ENCODE measurements at regions not wholly inside any gene's neighbourhood (a gene's known extent, or its start where the extent isn't known, plus 50 kb on each side); places are given as distances from the start of the nearest gene placed in this dataset.

- no peak overlapping the region for H3K4me3 ChIP-seq (ENCODE audit: low read depth, low read length)
- TF ChIP-seq POLR2A (IDR thresholded peaks at IDR 0.05; ENCODE audit: extremely low read depth, insufficient read length): no peak
- TF ChIP-seq MYC (IDR thresholded peaks at IDR 0.05; ENCODE audit: low read depth, low read length): no peak
- no peak for TF ChIP-seq CTCF (IDR thresholded peaks at IDR 0.05; ENCODE audit: low read depth, low read length)
- no peak for DNase-seq (ENCODE audit: low read depth)
These were observed 394.5 kb downstream of the RERGL start for GRCh38 chr12:17695495-17695894.

GRCh38 chr12:17691369-17691768 is 398.6 kb downstream of the RERGL start:
- no peak for DNase-seq (ENCODE audit: low read depth)
- TF ChIP-seq MYC (IDR thresholded peaks at IDR 0.05; ENCODE audit: low read depth, low read length) (no peak), MAX (IDR thresholded peaks at IDR 0.05; ENCODE audit: low read depth, low read length) (no peak)
- H3K4me3 ChIP-seq (ENCODE audit: low read depth, low read length): no peak overlapping the region

- no peak overlapping the region for H3K4me3 ChIP-seq (ENCODE audit: low read depth, low read length)
- TF ChIP-seq MAX (IDR thresholded peaks at IDR 0.05; ENCODE audit: low read depth, low read length): no peak
- no peak for TF ChIP-seq MYC (IDR thresholded peaks at IDR 0.05; ENCODE audit: low read depth, low read length)
- TF ChIP-seq CTCF (IDR thresholded peaks at IDR 0.05; ENCODE audit: low read depth, low read length): no peak
- TF ChIP-seq POLR2A (IDR thresholded peaks at IDR 0.05; ENCODE audit: extremely low read depth, insufficient read length): no peak
- no peak for DNase-seq (ENCODE audit: low read depth)
These were observed 409.8 kb downstream of the RERGL start for GRCh38 chr12:17680220-17680619.

GRCh38 chr12:17666641-17667324 is 423.2 kb downstream of the RERGL start:
- H3K4me3 ChIP-seq (ENCODE audit: low read depth, low read length): no peak overlapping the region
- DNase-seq (ENCODE audit: low read depth): no peak
- no peak for TF ChIP-seq POLR2A (IDR thresholded peaks at IDR 0.05; ENCODE audit: extremely low read depth, insufficient read length)
- no peak for TF ChIP-seq CTCF (IDR thresholded peaks at IDR 0.05; ENCODE audit: low read depth, low read length)
- TF ChIP-seq MAX (IDR thresholded peaks at IDR 0.05; ENCODE audit: low read depth, low read length): no peak
- TF ChIP-seq MYC (IDR thresholded peaks at IDR 0.05; ENCODE audit: low read depth, low read length): no peak

- TF ChIP-seq MAX (IDR thresholded peaks at IDR 0.05; ENCODE audit: low read depth, low read length) (no peak), CTCF (IDR thresholded peaks at IDR 0.05; ENCODE audit: low read depth, low read length) (no peak), MYC (IDR thresholded peaks at IDR 0.05; ENCODE audit: low read depth, low read length) (no peak), POLR2A (IDR thresholded peaks at IDR 0.05; ENCODE audit: extremely low read depth, insufficient read length) (no peak)
- H3K4me3 ChIP-seq (ENCODE audit: low read depth, low read length): no peak overlapping the region
- DNase-seq (ENCODE audit: low read depth): no peak
These were observed 424.2 kb downstream of the RERGL start for GRCh38 chr12:17665839-17666238.

GRCh38 chr12:17661250-17661649 is 428.7 kb downstream of the RERGL start:
- no peak overlapping the region for H3K4me3 ChIP-seq (ENCODE audit: low read depth, low read length)
- TF ChIP-seq MYC (IDR thresholded peaks at IDR 0.05; ENCODE audit: low read depth, low read length) (no peak), CTCF (IDR thresholded peaks at IDR 0.05; ENCODE audit: low read depth, low read length) (no peak), MAX (IDR thresholded peaks at IDR 0.05; ENCODE audit: low read depth, low read length) (no peak), POLR2A (IDR thresholded peaks at IDR 0.05; ENCODE audit: extremely low read depth, insufficient read length) (no peak)
- DNase-seq (ENCODE audit: low read depth): no peak

All from NB4 (cell line).